Psoas muscle (tissue), 7 donors: ENCODE measurements at regions not wholly inside any gene's neighbourhood (a gene's known extent, or its start where the extent isn't known, plus 50 kb on each side); places are given as distances from the start of the nearest gene placed in this dataset.

Experiments
- ATAC-seq, 4 donors: fragments of 200-7000 bp; cut with Tn5 transposase; one replicate each; pipeline ENCODE4 v1.9.1; 2020; ENCODE audit warnings: moderate library complexity in 3 of 4, mild to moderate bottlenecking in 2 of 4
- DNase-seq, 2 donors: peaks; one replicate each; pipeline ENCODE4 v3.0.0-alpha.2; 2020
- H3K27ac ChIP-seq: fragments of 200-600 bp; one replicate; pipeline ENCODE4 v1.8.0; 2022
- H3K27me3 ChIP-seq, 3 donors: fragments of 200-600 bp in 1 of 3; one replicate each; pipeline versions ENCODE4 v1.6.1 to v1.8.0; 2013 to 2022; ENCODE audit warnings: low read length in 2 of 3, mild to moderate bottlenecking in 2 of 3, moderate library complexity in 1 of 3; ENCODE audit not compliant: insufficient read depth in 3 of 3
- H3K36me3 ChIP-seq, 2 donors: fragments of 200-600 bp in 1 of 2; one replicate each; pipeline versions ENCODE4 v1.6.1 to v1.8.0; 2013 to 2022; ENCODE audit warnings: low read depth in 1 of 2, mild to moderate bottlenecking in 1 of 2, moderate library complexity in 1 of 2; ENCODE audit not compliant: insufficient read depth in 1 of 2
- H3K4me1 ChIP-seq: fragments of 200-600 bp; one replicate; pipeline ENCODE4 v1.8.0; 2022
- H3K4me3 ChIP-seq: fragments of 200-600 bp; one replicate; pipeline ENCODE4 v1.8.0; 2022; ENCODE audit warnings: mild to moderate bottlenecking
- H3K9me3 ChIP-seq: fragments of 200-600 bp; one replicate; pipeline ENCODE4 v1.8.0; 2022
- CTCF ChIP-seq: fragments of 200-600 bp; IDR thresholded peaks from one replicate; pipeline ENCODE4 v1.8.0; 2022; ENCODE audit warnings: antibody characterized with exemption
- WGBS, 3 donors: extraction: QIAGEN DNeasy Blood & Tissue Kit; methylation state at CpG; one replicate each; pipeline versions ENCODE4 v1.1.6 to v1.1.7; 2013; 5-methylcytosine and 5-hydroxymethylcytosine counted together
- intact Hi-C, 2 donors: fragments of 100-400 bp; cut with DNase I; formaldehyde crosslinking; loops; one replicate each; pipeline versions ENCODE4 v1.11.0 to v1.14.2; 2022
- donor health status: healthy with polysubstance abuse.
- donor health status: DM: no; HTN: no; CAD: no; lungs with moderate emphysema.
- donor health status: Bipolar disorder and iron deficiency.
- donor health status: healthy.
- donor health status: DM: yes; HTN: yes; CAD: no.
- donor health status: DM: no; HTN: no; CAD: no.
- donor health status: DM: yes; HTN: yes; CAD: no.

GRCh38 chr5:58346041-58346440, 113.8 kb downstream of the PLK2 start:
- no peak for TF ChIP-seq CTCF
- Histone ChIP-seq H3K4me3 (no peak overlapping the region), H3K4me1 (peaks cover 7% of the 10 kb centered on the region), H3K36me3 (no peaks in the 10 kb centered on the region), H3K27me3 (no peaks in the 10 kb centered on the region), H3K27ac (no peak overlapping the region), H3K9me3 (no peaks in the 10 kb centered on the region)
- DNase-seq (no peak), ATAC-seq (no peak)
- intact Hi-C loops, result no loop called here
- 77 to 81% (median 80%) methylated on average over 4 of the region's 4 CpGs for WGBS, 3 donors

GRCh38 chr5:58341476-58341875, 118.4 kb downstream of the PLK2 start:
- no peak for TF ChIP-seq CTCF
- intact Hi-C loops, result no loop called here
- no peak overlapping the region for H3K27ac ChIP-seq
- H3K4me3 ChIP-seq, result no peak overlapping the region
- ATAC-seq (no peak), DNase-seq (no peak)
- no peaks in the 10 kb centered on the region for H3K4me1 ChIP-seq
- no peaks in the 10 kb centered on the region for H3K9me3 ChIP-seq
- no peaks in the 10 kb centered on the region for H3K27me3 ChIP-seq
- 78 to 82% (median 81%) methylated on average over 2 of the region's 2 CpGs for WGBS, 3 donors
- no peaks in the 10 kb centered on the region for H3K36me3 ChIP-seq

- Histone ChIP-seq H3K9me3 (no peaks in the 10 kb centered on the region), H3K36me3 (no peaks in the 10 kb centered on the region), H3K27ac (no peak overlapping the region), H3K4me3 (no peak overlapping the region), H3K27me3 (no peaks in the 10 kb centered on the region), H3K4me1 (no peaks in the 10 kb centered on the region)
- TF ChIP-seq CTCF, result no peak
- DNase-seq (no peak), ATAC-seq (no peak)
- intact Hi-C loops, result no loop called here
These were observed 124.4 kb downstream of the PLK2 start for GRCh38 chr5:58335518-58335917.

GRCh38 chr5:58334035-58334434, 125.9 kb downstream of the PLK2 start:
- no peak for TF ChIP-seq CTCF
- H3K27me3 ChIP-seq, result no peaks in the 10 kb centered on the region
- no peak overlapping the region for H3K4me3 ChIP-seq
- intact Hi-C loops, result no loop called here
- no peaks in the 10 kb centered on the region for H3K9me3 ChIP-seq
- DNase-seq (no peak), ATAC-seq (no peak)
- H3K36me3 ChIP-seq, result no peaks in the 10 kb centered on the region
- no peaks in the 10 kb centered on the region for H3K4me1 ChIP-seq
- no peak overlapping the region for H3K27ac ChIP-seq

- intact Hi-C loops, result no loop called here
- no peak for ATAC-seq
- no peak for DNase-seq
- WGBS, 3 donors, result 78 to 87% (median 82%) methylated on average over 2 of the region's 2 CpGs
- TF ChIP-seq CTCF, result no peak
- Histone ChIP-seq H3K36me3 (no peaks in the 10 kb centered on the region), H3K4me3 (no peak overlapping the region), H3K27ac (no peak overlapping the region), H3K27me3 (no peaks in the 10 kb centered on the region), H3K9me3 (no peaks in the 10 kb centered on the region), H3K4me1 (no peaks in the 10 kb centered on the region)
These were observed 129.1 kb downstream of the PLK2 start for GRCh38 chr5:58330781-58331180.
